HCT116 (cell line): ENCODE measurements at regions not wholly inside any gene's neighbourhood (a gene's known extent, or its start where the extent isn't known, plus 50 kb on each side); places are given as distances from the start of the nearest gene placed in this dataset.

Experiments used
- ATAC-seq: fragments of 200-7000 bp; cut with Tn5 transposase; 2 replicates; pipeline ENCODE4 v1.9.1; 2020; ENCODE audit warnings: mild to moderate bottlenecking, moderate library complexity
- BruUV-seq: library from RNA; stranded (reverse); fragments of 400-500 nt; replicated peaks from 2 replicates; lab custom pipeline; 2021; lab: Mats Ljungman, UMichigan
- CTCF ChIA-PET: fragments of 300-600 bp; sonication (Branson Sonifier 250); formaldehyde crosslinking; loops from one replicate; lab custom pipeline; 2021; ENCODE audit warnings: antibody characterized with exemption; lab: Charles Lee
- POLR2A ChIA-PET: fragments of 300-600, 350-600 bp; sonication (Branson Sonifier 250); formaldehyde crosslinking; loops from one replicate; lab custom pipeline; 2021; ENCODE audit warnings: antibody characterized with exemption; lab: Charles Lee
- RAD21 ChIA-PET, 2 experiments: fragments of 300-600 bp; sonication (Branson Sonifier 250); formaldehyde crosslinking; loops; one replicate each; lab custom pipeline; 2023; ENCODE audit warnings: low total read pairs in 2 of 2; ENCODE audit not compliant: uncharacterized antibody in 2 of 2, unreplicated experiment in 2 of 2, low non-redundant PET in 1 of 2; lab: Charles Lee
- DNase-seq: peaks from one replicate; pipeline ENCODE4 v3.0.0-alpha.2; 2010; ENCODE audit warnings: low read depth, low spot score
- H2AFZ ChIP-seq: fragments of 200-600 bp; shearing (Covaris generic), sonication (generic); 2 replicates; pipeline ENCODE4 v1.6.1; 2017; ENCODE audit warnings: low read depth, mixed run types, mixed read lengths, antibody characterized with exemption, low read length; ENCODE audit not compliant: poor library complexity, severe bottlenecking
- H3K27ac ChIP-seq: 2 replicates; pipeline ENCODE4 v1.5.1; 2012; ENCODE audit warnings: low read depth, low read length
- H3K27me3 ChIP-seq: fragments of 200-600 bp; sonication (generic); 2 replicates; pipeline ENCODE4 v1.6.1; 2016; ENCODE audit warnings: mixed run types, low read length, mixed read lengths; ENCODE audit not compliant: insufficient read depth
- H3K36me3 ChIP-seq, 2 experiments: fragments of 200-500 bp in 1 of 2; fragments of 200-600 bp in 1 of 2; sonication (Bioruptor generic) in 1 of 2; sonication (generic) in 1 of 2; 2 replicates each; pipeline versions ENCODE4 v1.5.1 to v1.6.1; 2014 to 2016; ENCODE audit warnings: low read length in 2 of 2, inconsistent platforms in 1 of 2, mixed read lengths in 1 of 2, mixed run types in 1 of 2; ENCODE audit not compliant: insufficient read depth in 2 of 2, control insufficient read depth in 1 of 2
- H3K4me1 ChIP-seq, 2 experiments: fragments of 200-600 bp in 1 of 2; sonication (generic) in 1 of 2; 2 replicates each; pipeline versions ENCODE4 v1.5.1 to v1.6.1; 2012 to 2017; ENCODE audit warnings: low read length in 2 of 2, inconsistent platforms in 1 of 2, mild to moderate bottlenecking in 1 of 2, mixed read lengths in 1 of 2, mixed run types in 1 of 2, moderate library complexity in 1 of 2; ENCODE audit not compliant: insufficient read depth in 2 of 2, control insufficient read depth in 1 of 2
- H3K4me2 ChIP-seq: fragments of 200-600 bp; sonication (generic); 2 replicates; pipeline ENCODE4 v1.6.1; 2017; ENCODE audit warnings: mixed run types, low read length, mixed read lengths
- H3K4me3 ChIP-seq, 2 experiments: fragments of 200-600 bp in 1 of 2; sonication (generic) in 1 of 2; replicated peaks in 1 of 2; 2 replicates each; pipeline ENCODE4 v1.5.1; 2011 to 2016; ENCODE audit warnings: low read length in 2 of 2, control low read depth in 1 of 2, low read depth in 1 of 2, mild to moderate bottlenecking in 1 of 2, mixed read lengths in 1 of 2, mixed run types in 1 of 2
- H3K79me2 ChIP-seq: fragments of 200-600 bp; sonication (generic); 2 replicates; pipeline ENCODE4 v1.6.1; 2017; ENCODE audit warnings: mild to moderate bottlenecking, mixed run types, low read length, moderate library complexity, mixed read lengths; ENCODE audit not compliant: insufficient read depth
- H3K9ac ChIP-seq: fragments of 200-600 bp; sonication (generic); 2 replicates; pipeline ENCODE4 v1.6.1; 2016; ENCODE audit warnings: low read length, mixed read lengths
- H3K9me2 ChIP-seq: fragments of 200-600 bp; sonication (generic), shearing (Covaris generic); 2 replicates; pipeline ENCODE4 v1.6.1; 2017; ENCODE audit warnings: mixed run types, mild to moderate bottlenecking, moderate library complexity; ENCODE audit not compliant: insufficient read depth
- H3K9me3 ChIP-seq, 2 experiments: fragments of 200-500 bp in 1 of 2; fragments of 200-600 bp in 1 of 2; sonication (Bioruptor generic) in 1 of 2; sonication (generic) in 1 of 2; 2 replicates each; pipeline ENCODE4 v1.6.1; 2014 to 2017; ENCODE audit warnings: low read length in 2 of 2, mixed read lengths in 2 of 2, inconsistent platforms in 1 of 2, low read depth in 1 of 2, mild to moderate bottlenecking in 1 of 2, mixed run types in 1 of 2, moderate library complexity in 1 of 2; ENCODE audit not compliant: control insufficient read depth in 1 of 2, insufficient read depth in 1 of 2
- H4K20me1 ChIP-seq: fragments of 200-600 bp; sonication (generic), shearing (Covaris generic); 2 replicates; pipeline ENCODE4 v1.6.1; 2017; ENCODE audit warnings: mixed run types, mild to moderate bottlenecking, moderate library complexity; ENCODE audit not compliant: insufficient read depth
- ATF3 ChIP-seq: IDR thresholded peaks from 2 replicates; pipeline ENCODE4 v1.6.1; 2012
- CBX3 ChIP-seq: IDR thresholded peaks from 2 replicates; pipeline ENCODE4 v1.6.1; 2012; ENCODE audit warnings: low read depth
- CEBPB ChIP-seq: IDR thresholded peaks from 2 replicates; pipeline ENCODE4 v1.6.1; 2012; ENCODE audit warnings: low read depth
- EGR1 ChIP-seq: IDR thresholded peaks from 2 replicates; pipeline ENCODE4 v1.6.1; 2012; ENCODE audit warnings: low read depth
- EZH2phosphoT487 ChIP-seq: fragments of 200-600 bp; IDR thresholded peaks from 2 replicates; pipeline ENCODE4 v1.6.1; 2018; ENCODE audit warnings: antibody characterized with exemption, borderline replicate concordance
- FOSL1 ChIP-seq: IDR thresholded peaks from 2 replicates; pipeline ENCODE4 v1.6.1; 2012; ENCODE audit warnings: low read depth
- POLR2AphosphoS5 ChIP-seq: IDR thresholded peaks from 2 replicates; pipeline ENCODE4 v1.6.1; 2011; ENCODE audit warnings: mild to moderate bottlenecking, low read depth, low read length, moderate library complexity
- RAD21 ChIP-seq: IDR thresholded peaks from 2 replicates; pipeline ENCODE4 v1.6.1; 2012; ENCODE audit warnings: low read depth, mild to moderate bottlenecking
- SIN3A ChIP-seq: IDR thresholded peaks from 2 replicates; pipeline ENCODE4 v1.6.1; 2012; ENCODE audit warnings: low read depth
- SRF ChIP-seq: IDR thresholded peaks from 2 replicates; pipeline ENCODE4 v1.6.1; 2012; ENCODE audit warnings: low read depth
- YY1 ChIP-seq: IDR thresholded peaks from 2 replicates; pipeline ENCODE4 v1.6.1; 2011; ENCODE audit warnings: low read length, low read depth, moderate library complexity, mild to moderate bottlenecking; ENCODE audit not compliant: insufficient replicate concordance; ENCODE audit errors: extremely low read depth
- ZBTB33 ChIP-seq: IDR thresholded peaks from 2 replicates; pipeline ENCODE4 v1.6.1; 2011; ENCODE audit warnings: mild to moderate bottlenecking, low read length, moderate library complexity; ENCODE audit not compliant: insufficient replicate concordance; ENCODE audit errors: extremely low read depth
- intact Hi-C: fragments of 100-400 bp; cut with micrococcal nuclease; formaldehyde crosslinking; loops from 2 replicates; pipeline ENCODE4 v1.10.0; 2022
- TF ChIP-seq, protein P1 (sequence below): IDR thresholded peaks from 2 replicates; pipeline ENCODE4 v1.6.1; 2012
- TF ChIP-seq, protein P2 (sequence below), 3 experiments: fragments of 200-600 bp in 1 of 3; sonication (generic) in 1 of 3; IDR thresholded peaks in 2 of 3; conservative IDR thresholded peaks in 1 of 3; 2 replicates each; pipeline ENCODE4 v1.5.1; 2012 to 2017; ENCODE audit warnings: low read depth in 2 of 3, low read length in 2 of 3, antibody characterized with exemption in 1 of 3, borderline replicate concordance in 1 of 3, control low read depth in 1 of 3, mild to moderate bottlenecking in 1 of 3, mixed read lengths in 1 of 3, mixed run types in 1 of 3, moderate library complexity in 1 of 3; ENCODE audit not compliant: insufficient read depth in 1 of 3

- no peak overlapping the region for H2AFZ ChIP-seq
- no peak overlapping the region for H3K9ac ChIP-seq
- no TSS peak for BruUV-seq
- TF ChIP-seq YY1 (no peak), EZH2phosphoT487 (no peak), CEBPB (no peak), CBX3 (no peak), RAD21 (no peak), SRF (no peak), FOSL1 (no peak), ATF3 (no peak), POLR2AphosphoS5 (no peak), SIN3A (no peak), EGR1 (no peak), ZBTB33 (no peak)
- TF ChIP-seq, protein P1, sequence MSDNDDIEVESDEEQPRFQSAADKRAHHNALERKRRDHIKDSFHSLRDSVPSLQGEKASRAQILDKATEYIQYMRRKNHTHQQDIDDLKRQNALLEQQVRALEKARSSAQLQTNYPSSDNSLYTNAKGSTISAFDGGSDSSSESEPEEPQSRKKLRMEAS = no peak
- TF ChIP-seq, protein P2, sequence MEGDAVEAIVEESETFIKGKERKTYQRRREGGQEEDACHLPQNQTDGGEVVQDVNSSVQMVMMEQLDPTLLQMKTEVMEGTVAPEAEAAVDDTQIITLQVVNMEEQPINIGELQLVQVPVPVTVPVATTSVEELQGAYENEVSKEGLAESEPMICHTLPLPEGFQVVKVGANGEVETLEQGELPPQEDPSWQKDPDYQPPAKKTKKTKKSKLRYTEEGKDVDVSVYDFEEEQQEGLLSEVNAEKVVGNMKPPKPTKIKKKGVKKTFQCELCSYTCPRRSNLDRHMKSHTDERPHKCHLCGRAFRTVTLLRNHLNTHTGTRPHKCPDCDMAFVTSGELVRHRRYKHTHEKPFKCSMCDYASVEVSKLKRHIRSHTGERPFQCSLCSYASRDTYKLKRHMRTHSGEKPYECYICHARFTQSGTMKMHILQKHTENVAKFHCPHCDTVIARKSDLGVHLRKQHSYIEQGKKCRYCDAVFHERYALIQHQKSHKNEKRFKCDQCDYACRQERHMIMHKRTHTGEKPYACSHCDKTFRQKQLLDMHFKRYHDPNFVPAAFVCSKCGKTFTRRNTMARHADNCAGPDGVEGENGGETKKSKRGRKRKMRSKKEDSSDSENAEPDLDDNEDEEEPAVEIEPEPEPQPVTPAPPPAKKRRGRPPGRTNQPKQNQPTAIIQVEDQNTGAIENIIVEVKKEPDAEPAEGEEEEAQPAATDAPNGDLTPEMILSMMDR (IDR thresholded peaks at IDR 0.05 in 2 of 3, conservative IDR thresholded peaks at IDR 0.05 in 1 of 3; ENCODE audit: borderline replicate concordance in 1 of 3, insufficient read depth in 1 of 3, low read depth in 2 of 3, low read length in 2 of 3) = no peak
- no peaks in the 10 kb centered on the region for H3K79me2 ChIP-seq
- H4K20me1 ChIP-seq = no peaks in the 10 kb centered on the region; the same call in 1 of the 2 replicates
- H3K27me3 ChIP-seq = no peaks in the 10 kb centered on the region
- no peaks in the 10 kb centered on the region for H3K36me3 ChIP-seq
- ChIA-PET RAD21 (no interaction called here), POLR2A (no interaction called here), CTCF (no interaction called here)
- no peaks in the 10 kb centered on the region for H3K9me3 ChIP-seq
- H3K4me3 ChIP-seq = no peak overlapping the region
- no peaks in the 10 kb centered on the region for H3K4me1 ChIP-seq
- ATAC-seq (no peak), DNase-seq (no peak)
- no peaks in the 10 kb centered on the region for H3K9me2 ChIP-seq
- H3K4me2 ChIP-seq = no peak overlapping the region
- H3K27ac ChIP-seq = no peak overlapping the region
- intact Hi-C loops = no loop called here
Measured at GRCh38 chr7:118418433-118418832, 193.9 kb downstream of the ANKRD7 start.
